Endodermal cell (in vitro differentiated cells): ENCODE measurements at regions not wholly inside any gene's neighbourhood (a gene's known extent, or its start where the extent isn't known, plus 50 kb on each side); places are given as distances from the start of the nearest gene placed in this dataset.

Experiments used
- DNase-seq: peaks from one replicate; pipeline ENCODE4 v3.0.0-alpha.2; 2017
- H3K27ac ChIP-seq: 2 replicates; pipeline ENCODE4 v1.5.1; 2013; ENCODE audit warnings: mild to moderate bottlenecking, low read depth, low read length, moderate library complexity
- H3K27me3 ChIP-seq: 2 replicates; pipeline ENCODE4 v1.6.1; 2013; ENCODE audit warnings: mild to moderate bottlenecking, low read length, moderate library complexity; ENCODE audit not compliant: insufficient read depth, control insufficient read depth, poor library complexity, severe bottlenecking
- H3K36me3 ChIP-seq: 2 replicates; pipeline ENCODE4 v1.7.0; 2013; ENCODE audit warnings: mild to moderate bottlenecking, low read length, moderate library complexity; ENCODE audit not compliant: control insufficient read depth, insufficient read depth
- H3K4me1 ChIP-seq: one replicate; pipeline ENCODE4 v1.7.0; 2013; ENCODE audit warnings: low read length; ENCODE audit not compliant: control insufficient read depth, insufficient read depth
- H3K4me3 ChIP-seq: 2 replicates; pipeline ENCODE4 v1.5.1; 2013; ENCODE audit warnings: mild to moderate bottlenecking, low read length, moderate library complexity
- H3K9ac ChIP-seq: 2 replicates; pipeline ENCODE4 v1.6.1; 2013; ENCODE audit warnings: mild to moderate bottlenecking, low read length, moderate library complexity; ENCODE audit not compliant: poor library complexity, severe bottlenecking; ENCODE audit errors: extremely low read depth
- H3K9me3 ChIP-seq: 2 replicates; pipeline ENCODE4 v1.6.1; 2013; ENCODE audit warnings: mild to moderate bottlenecking, low read length, moderate library complexity; ENCODE audit not compliant: control insufficient read depth
- H3K27ac Mint-ChIP-seq: 2 replicates; pipeline ENCODE4 v1.8.0; 2020; ENCODE audit warnings: mixed read lengths
- H3K27me3 Mint-ChIP-seq: 2 replicates; pipeline ENCODE4 v1.8.0; 2021; ENCODE audit warnings: mild to moderate bottlenecking, mixed read lengths; ENCODE audit not compliant: insufficient read depth
- H3K36me3 Mint-ChIP-seq: 2 replicates; pipeline ENCODE4 v1.8.0; 2020; ENCODE audit warnings: low read depth, mixed read lengths
- H3K4me1 Mint-ChIP-seq: 2 replicates; pipeline ENCODE4 v1.8.0; 2020; ENCODE audit warnings: mixed read lengths
- H3K4me3 Mint-ChIP-seq: 2 replicates; pipeline ENCODE4 v1.8.0; 2020; ENCODE audit warnings: mild to moderate bottlenecking, moderate library complexity, mixed read lengths
- H3K9me3 Mint-ChIP-seq: 2 replicates; pipeline ENCODE4 v1.8.0; 2020; ENCODE audit warnings: mild to moderate bottlenecking, mixed read lengths
- CTCF ChIP-seq: fragments of 200-600 bp; sonication (generic); conservative IDR thresholded peaks from 2 replicates; pipeline ENCODE4 v1.5.0; 2021; ENCODE audit warnings: antibody characterized with exemption, mild to moderate bottlenecking
- WGBS, 2 experiments: methylation state at CpG; one replicate each; pipeline versions ENCODE4 v1.1.5 to v1.1.7; 2013; ENCODE audit warnings: missing lambda C conversion rate in 2 of 2, mixed read lengths in 1 of 2; ENCODE audit not compliant: insufficient coverage in 1 of 2, insufficient read length in 1 of 2; 5-methylcytosine and 5-hydroxymethylcytosine counted together

GRCh38 chr15:39447881-39448280, 133.0 kb upstream of the THBS1 start:
- TF ChIP-seq CTCF = no peak
- Histone ChIP-seq H3K27me3 (no peaks in the 10 kb centered on the region), H3K27ac (no peak overlapping the region), H3K36me3 (no peaks in the 10 kb centered on the region), H3K4me3 (no peak overlapping the region), H3K4me1 (no peaks in the 10 kb centered on the region), H3K9me3 (no peaks in the 10 kb centered on the region), H3K9ac (no peak overlapping the region)
- peaks cover 5% of the 10 kb centered on the region for H3K4me1 Mint-ChIP-seq
- H3K27me3 Mint-ChIP-seq = no peaks in the 10 kb centered on the region
- H3K27ac Mint-ChIP-seq = no peak overlapping the region
- H3K36me3 Mint-ChIP-seq = no peaks in the 10 kb centered on the region
- H3K9me3 Mint-ChIP-seq = peaks cover 10% of the 10 kb centered on the region
- DNase-seq = no peak
- H3K4me3 Mint-ChIP-seq = no peak overlapping the region
- 85 to 93% methylated on average over 3 to 4 of the region's 4 CpGs for WGBS, 2 experiments

- 76 to 93% methylated on average over 2 to 4 of the region's 4 CpGs for WGBS, 2 experiments
- H3K4me3 Mint-ChIP-seq = no peak overlapping the region
- H3K27ac Mint-ChIP-seq = no peak overlapping the region
- Histone ChIP-seq H3K4me3 (no peak overlapping the region), H3K27me3 (no peaks in the 10 kb centered on the region), H3K27ac (no peak overlapping the region), H3K4me1 (no peaks in the 10 kb centered on the region), H3K36me3 (no peaks in the 10 kb centered on the region), H3K9me3 (no peaks in the 10 kb centered on the region), H3K9ac (no peak overlapping the region)
- peaks cover 10% of the 10 kb centered on the region for H3K9me3 Mint-ChIP-seq
- DNase-seq = no peak
- no peaks in the 10 kb centered on the region for H3K27me3 Mint-ChIP-seq
- H3K4me1 Mint-ChIP-seq = peaks cover 5% of the 10 kb centered on the region
- no peak for TF ChIP-seq CTCF
- H3K36me3 Mint-ChIP-seq = no peaks in the 10 kb centered on the region
Observed at GRCh38 chr15:39448409-39448808, 132.5 kb upstream of the THBS1 start.

- 90 to 93% methylated on average over 1 of the region's 1 CpG for WGBS, 2 experiments
- Histone ChIP-seq H3K27ac (no peak overlapping the region), H3K27me3 (no peaks in the 10 kb centered on the region), H3K4me3 (no peak overlapping the region), H3K4me1 (no peaks in the 10 kb centered on the region), H3K9ac (no peak overlapping the region), H3K36me3 (no peaks in the 10 kb centered on the region), H3K9me3 (no peaks in the 10 kb centered on the region)
- DNase-seq = no peak
- no peaks in the 10 kb centered on the region for H3K27me3 Mint-ChIP-seq
- no peak overlapping the region for H3K27ac Mint-ChIP-seq
- TF ChIP-seq CTCF = no peak
- H3K4me3 Mint-ChIP-seq = no peak overlapping the region
- H3K36me3 Mint-ChIP-seq = no peaks in the 10 kb centered on the region
- H3K4me1 Mint-ChIP-seq = peaks cover 5% of the 10 kb centered on the region
- peaks cover 10% of the 10 kb centered on the region for H3K9me3 Mint-ChIP-seq
Observed at GRCh38 chr15:39451121-39451688, 129.7 kb upstream of the THBS1 start.
